ENCODE measurements at regions not wholly inside any gene's neighbourhood (a gene's known extent, or its start where the extent isn't known, plus 50 kb on each side); places are given as distances from the start of the nearest gene placed in this dataset.

DNA sequence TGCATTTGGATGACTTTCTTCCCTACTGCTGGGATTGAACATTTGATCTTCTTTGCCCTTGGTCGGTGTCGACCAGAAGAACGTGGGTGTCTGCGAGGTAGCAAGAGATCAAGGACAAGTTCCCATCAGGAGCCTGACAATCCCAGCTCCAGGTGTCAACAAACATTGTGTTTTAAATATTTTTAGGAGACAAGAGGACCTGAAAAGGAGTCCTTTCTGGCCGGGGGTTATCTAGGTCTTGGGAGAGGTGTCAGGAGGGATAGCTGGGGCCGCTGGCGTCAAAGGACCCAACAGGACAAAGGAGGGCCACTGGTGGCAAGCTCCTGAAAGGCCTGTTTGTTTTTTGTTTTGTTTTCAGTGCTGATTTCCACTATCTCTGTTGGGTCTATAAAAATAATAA, 308.4 kb upstream of the ERCC4 start:
- Histone ChIP-seq H3K27me3 (ENCODE audit: insufficient read depth) (no peaks in the 10 kb centered on the region), H3K9me2 (no peaks in the 10 kb centered on the region), H3K36me3 (replicated peaks in 1 of 2; ENCODE audit: control insufficient read depth in 1 of 2, insufficient read depth in 2 of 2, low read length in 1 of 2) (no peaks in the 10 kb centered on the region), H3K27ac (ENCODE audit: low read depth in 2 of 2, low read length in 1 of 2) (no peak overlapping the region), H3K9me3 (no peaks in the 10 kb centered on the region), H3K4me3 (ENCODE audit: low read depth in 2 of 2, low read length in 1 of 2) (no peak overlapping the region), H3F3A (replicated peaks; ENCODE audit: insufficient read depth) (no peaks in the 10 kb centered on the region), H3K79me2 (ENCODE audit: insufficient read depth) (no peaks in the 10 kb centered on the region), H4K20me1 (ENCODE audit: insufficient read depth) (no peaks in the 10 kb centered on the region), H2AFZ (ENCODE audit: low read depth) (no peak overlapping the region), H3K9ac (no peak overlapping the region), H3K4me2 (no peak overlapping the region), H3K4me1 (ENCODE audit: control insufficient read depth in 1 of 2, insufficient read depth in 2 of 2, low read depth in 1 of 2, low read length in 1 of 2) (no peaks in the 10 kb centered on the region)
- no peak for DNase-seq
- no peak for TF ChIP-seq TEAD4 (IDR thresholded peaks at IDR 0.05; ENCODE audit: borderline replicate concordance, insufficient read depth)
- no peak for TF ChIP-seq SMC3 (IDR thresholded peaks at IDR 0.05; ENCODE audit: low read depth, low read length)
- no peak for TF ChIP-seq TAF1 (IDR thresholded peaks at IDR 0.05; ENCODE audit: borderline replicate concordance, low read depth, low read length)
- no peak for TF ChIP-seq FOSL2 (IDR thresholded peaks at IDR 0.05; ENCODE audit: borderline replicate concordance, low read depth)
- TF ChIP-seq, protein P1, sequence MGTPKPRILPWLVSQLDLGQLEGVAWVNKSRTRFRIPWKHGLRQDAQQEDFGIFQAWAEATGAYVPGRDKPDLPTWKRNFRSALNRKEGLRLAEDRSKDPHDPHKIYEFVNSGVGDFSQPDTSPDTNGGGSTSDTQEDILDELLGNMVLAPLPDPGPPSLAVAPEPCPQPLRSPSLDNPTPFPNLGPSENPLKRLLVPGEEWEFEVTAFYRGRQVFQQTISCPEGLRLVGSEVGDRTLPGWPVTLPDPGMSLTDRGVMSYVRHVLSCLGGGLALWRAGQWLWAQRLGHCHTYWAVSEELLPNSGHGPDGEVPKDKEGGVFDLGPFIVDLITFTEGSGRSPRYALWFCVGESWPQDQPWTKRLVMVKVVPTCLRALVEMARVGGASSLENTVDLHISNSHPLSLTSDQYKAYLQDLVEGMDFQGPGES (IDR thresholded peaks at IDR 0.05; ENCODE audit: low read depth, low read length), result no peak
- TF ChIP-seq TCF12 (IDR thresholded peaks at IDR 0.05), result no peak
- TF ChIP-seq CHD2 (IDR thresholded peaks at IDR 0.05; ENCODE audit: low read length, partially characterized antibody), result no peak
- TF ChIP-seq, protein P2, sequence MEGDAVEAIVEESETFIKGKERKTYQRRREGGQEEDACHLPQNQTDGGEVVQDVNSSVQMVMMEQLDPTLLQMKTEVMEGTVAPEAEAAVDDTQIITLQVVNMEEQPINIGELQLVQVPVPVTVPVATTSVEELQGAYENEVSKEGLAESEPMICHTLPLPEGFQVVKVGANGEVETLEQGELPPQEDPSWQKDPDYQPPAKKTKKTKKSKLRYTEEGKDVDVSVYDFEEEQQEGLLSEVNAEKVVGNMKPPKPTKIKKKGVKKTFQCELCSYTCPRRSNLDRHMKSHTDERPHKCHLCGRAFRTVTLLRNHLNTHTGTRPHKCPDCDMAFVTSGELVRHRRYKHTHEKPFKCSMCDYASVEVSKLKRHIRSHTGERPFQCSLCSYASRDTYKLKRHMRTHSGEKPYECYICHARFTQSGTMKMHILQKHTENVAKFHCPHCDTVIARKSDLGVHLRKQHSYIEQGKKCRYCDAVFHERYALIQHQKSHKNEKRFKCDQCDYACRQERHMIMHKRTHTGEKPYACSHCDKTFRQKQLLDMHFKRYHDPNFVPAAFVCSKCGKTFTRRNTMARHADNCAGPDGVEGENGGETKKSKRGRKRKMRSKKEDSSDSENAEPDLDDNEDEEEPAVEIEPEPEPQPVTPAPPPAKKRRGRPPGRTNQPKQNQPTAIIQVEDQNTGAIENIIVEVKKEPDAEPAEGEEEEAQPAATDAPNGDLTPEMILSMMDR (IDR thresholded peaks at IDR 0.05), result no peak
- no peak for TF ChIP-seq SIN3A (IDR thresholded peaks at IDR 0.05; ENCODE audit: borderline replicate concordance, low read depth, low read length)
- TF ChIP-seq, protein P3, sequence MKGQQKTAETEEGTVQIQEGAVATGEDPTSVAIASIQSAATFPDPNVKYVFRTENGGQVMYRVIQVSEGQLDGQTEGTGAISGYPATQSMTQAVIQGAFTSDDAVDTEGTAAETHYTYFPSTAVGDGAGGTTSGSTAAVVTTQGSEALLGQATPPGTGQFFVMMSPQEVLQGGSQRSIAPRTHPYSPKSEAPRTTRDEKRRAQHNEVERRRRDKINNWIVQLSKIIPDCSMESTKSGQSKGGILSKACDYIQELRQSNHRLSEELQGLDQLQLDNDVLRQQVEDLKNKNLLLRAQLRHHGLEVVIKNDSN (IDR thresholded peaks at IDR 0.05; ENCODE audit: borderline replicate concordance, low read depth), result no peak
- TF ChIP-seq POLR2AphosphoS5 (IDR thresholded peaks at IDR 0.05; ENCODE audit: low read depth, low read length), result no peak
- TF ChIP-seq FOXM1 (IDR thresholded peaks at IDR 0.05; ENCODE audit: low read depth), result no peak
- TF ChIP-seq NRF1 (IDR thresholded peaks at IDR 0.05; ENCODE audit: low read depth, low read length), result no peak
- TF ChIP-seq JUND (IDR thresholded peaks at IDR 0.05), result no peak
- TF ChIP-seq FOXJ3 (CRISPR knock-in tag; IDR thresholded peaks at IDR 0.05), result no peak
- TF ChIP-seq, protein P4, sequence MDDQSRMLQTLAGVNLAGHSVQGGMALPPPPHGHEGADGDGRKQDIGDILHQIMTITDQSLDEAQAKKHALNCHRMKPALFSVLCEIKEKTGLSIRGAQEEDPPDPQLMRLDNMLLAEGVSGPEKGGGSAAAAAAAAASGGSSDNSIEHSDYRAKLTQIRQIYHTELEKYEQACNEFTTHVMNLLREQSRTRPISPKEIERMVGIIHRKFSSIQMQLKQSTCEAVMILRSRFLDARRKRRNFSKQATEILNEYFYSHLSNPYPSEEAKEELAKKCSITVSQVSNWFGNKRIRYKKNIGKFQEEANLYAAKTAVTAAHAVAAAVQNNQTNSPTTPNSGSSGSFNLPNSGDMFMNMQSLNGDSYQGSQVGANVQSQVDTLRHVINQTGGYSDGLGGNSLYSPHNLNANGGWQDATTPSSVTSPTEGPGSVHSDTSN (IDR thresholded peaks at IDR 0.05), result no peak
- TF ChIP-seq ELF1 (IDR thresholded peaks at IDR 0.05), result no peak
- no peak for TF ChIP-seq RCOR1 (IDR thresholded peaks at IDR 0.05; ENCODE audit: low read length)
- no peak for TF ChIP-seq MXI1 (IDR thresholded peaks at IDR 0.05; ENCODE audit: low read depth, low read length)
- TF ChIP-seq, protein P5, sequence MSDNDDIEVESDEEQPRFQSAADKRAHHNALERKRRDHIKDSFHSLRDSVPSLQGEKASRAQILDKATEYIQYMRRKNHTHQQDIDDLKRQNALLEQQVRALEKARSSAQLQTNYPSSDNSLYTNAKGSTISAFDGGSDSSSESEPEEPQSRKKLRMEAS (IDR thresholded peaks at IDR 0.05; ENCODE audit: low read depth), result no peak
- 3% methylated on average over 7 of the region's 7 CpGs for WGBS (ENCODE audit: low lambda C conversion rate)
- CTCF ChIA-PET, result no interaction called here
- POLR2A ChIA-PET, result no interaction called here

All from SK-N-SH (cell line).